Ureter (tissue), 1 donor: ENCODE measurements at regions not wholly inside any gene's neighbourhood (a gene's known extent, or its start where the extent isn't known, plus 50 kb on each side); places are given as distances from the start of the nearest gene placed in this dataset.
"Not testable (repeated sequence)": the region's sequence is repeated elsewhere in the genome, so short reads cannot be mapped to it uniquely, and the experiment has no call there.

Experiments used
- DNase-seq: peaks from one replicate; pipeline ENCODE4 v3.0.0-alpha.2; 2020; ENCODE audit warnings: low spot score
- donor health status: DM: yes; HTN: yes; CAD: no.

DNA sequence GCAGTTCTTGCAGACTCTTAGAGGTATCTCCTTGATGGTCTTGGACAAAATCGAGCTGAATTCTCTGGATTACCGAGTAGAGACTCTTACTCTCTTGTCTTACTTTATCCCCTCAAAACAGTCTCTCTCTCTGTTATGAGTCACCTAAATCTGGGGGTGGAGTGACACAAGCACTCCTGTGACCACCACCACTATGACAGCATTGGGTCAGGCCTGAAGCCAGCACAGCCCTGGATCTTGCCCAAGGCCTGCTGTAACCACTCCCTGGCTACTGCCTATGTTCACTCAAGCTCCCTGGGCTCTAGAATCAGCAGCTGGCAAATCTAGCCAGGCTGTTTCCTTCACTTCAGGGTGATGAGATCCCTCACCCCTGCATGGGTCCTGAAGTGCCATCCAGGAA lies 662.5 kb downstream of the LUZP2 start:
- DNase-seq = no peak

DNA sequence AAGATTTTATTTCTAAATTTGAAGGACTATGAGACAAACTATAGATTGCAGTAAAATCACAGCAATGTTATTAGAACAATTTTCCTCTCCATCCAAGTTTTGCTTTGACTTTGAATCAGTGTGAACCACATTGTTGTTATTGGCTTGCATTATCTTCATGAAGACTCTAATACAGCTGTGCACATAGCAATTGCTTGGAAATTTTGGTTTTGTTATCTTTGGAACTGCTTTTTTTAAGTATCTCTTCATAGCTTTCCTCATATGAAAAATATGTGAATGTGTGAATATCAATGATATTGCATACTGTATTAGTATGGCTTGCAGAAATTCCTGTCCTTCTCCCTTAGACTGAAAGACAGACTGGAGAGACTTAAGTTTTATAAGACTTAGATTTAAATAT lies 666.6 kb downstream of the LUZP2 start:
- no peak for DNase-seq

DNA sequence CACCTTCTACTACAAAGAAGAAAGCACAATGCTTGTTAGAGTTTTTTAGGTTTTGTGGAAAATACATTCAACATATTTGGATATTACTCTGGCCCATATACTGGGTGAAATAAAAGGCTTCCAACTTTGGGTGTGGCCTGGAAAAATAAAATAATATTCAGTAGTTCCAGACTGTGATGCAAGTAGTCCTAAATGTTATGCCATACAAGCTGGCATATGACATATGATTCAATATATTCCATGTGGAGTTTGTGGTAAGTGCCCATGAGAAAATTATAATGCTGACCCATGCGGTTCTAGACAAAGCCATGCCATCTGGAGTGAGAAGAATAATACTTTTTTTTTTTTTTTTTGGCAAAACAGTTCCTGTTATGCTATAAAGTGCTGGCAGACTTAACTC lies 683.3 kb downstream of the LUZP2 start:
- DNase-seq = no peak

DNA sequence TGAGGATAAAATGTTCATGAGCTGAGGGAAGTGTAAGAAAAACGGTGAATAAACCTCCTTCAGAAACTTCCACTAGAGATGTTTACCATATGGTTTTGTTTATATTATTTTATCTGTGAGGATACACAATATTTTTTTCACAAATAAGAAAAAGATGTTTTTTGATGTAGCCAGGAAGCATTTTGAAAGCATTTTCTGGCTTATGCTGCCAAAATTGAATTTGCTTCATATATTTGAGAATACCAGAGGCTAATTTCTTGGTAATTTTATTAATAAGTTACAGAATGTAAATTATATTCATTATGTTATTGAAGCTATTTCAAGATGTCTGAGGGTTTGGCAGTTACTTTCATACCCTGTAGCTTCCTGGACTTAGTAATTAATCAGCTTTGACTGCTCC lies 686.6 kb downstream of the LUZP2 start:
- no peak for DNase-seq

DNA sequence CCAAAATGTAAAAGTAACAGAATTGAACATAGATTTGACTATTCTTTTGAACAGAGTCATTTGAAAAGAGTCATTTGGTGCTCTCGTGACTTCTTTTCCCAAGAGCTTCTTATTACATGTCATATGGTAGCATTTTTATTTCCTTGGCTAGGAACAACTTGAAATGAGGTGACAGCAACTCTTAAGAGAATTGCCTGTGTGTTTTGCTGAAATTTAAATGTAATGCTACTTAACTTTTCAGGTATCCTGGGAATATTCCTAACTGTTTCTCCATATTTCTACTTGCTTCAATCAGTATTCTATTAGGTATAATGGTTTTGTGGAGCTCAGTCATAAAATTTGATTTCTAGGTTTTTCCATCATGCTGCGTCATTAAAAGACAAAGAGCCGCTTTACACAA lies 700.7 kb downstream of the LUZP2 start:
- DNase-seq = no peak

DNA sequence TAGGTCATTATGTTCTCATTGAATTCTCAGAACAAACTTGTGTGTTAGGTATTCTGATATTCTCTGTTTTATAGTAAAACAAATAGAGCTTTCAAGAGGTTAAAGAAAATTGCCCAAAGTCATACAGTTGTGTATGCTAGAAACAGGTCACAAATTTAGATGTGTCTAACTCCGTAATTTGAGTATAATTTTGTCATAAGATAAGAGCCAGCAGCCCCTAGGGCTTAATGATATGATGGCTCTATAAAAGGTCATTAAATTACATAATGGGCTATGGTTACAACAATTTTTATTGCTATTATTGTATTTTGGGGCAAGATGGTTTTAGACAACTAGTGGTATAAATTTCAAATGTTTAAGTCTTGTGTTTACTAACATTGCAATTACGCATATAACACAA lies 701.9 kb downstream of the LUZP2 start:
- DNase-seq = no peak

DNA sequence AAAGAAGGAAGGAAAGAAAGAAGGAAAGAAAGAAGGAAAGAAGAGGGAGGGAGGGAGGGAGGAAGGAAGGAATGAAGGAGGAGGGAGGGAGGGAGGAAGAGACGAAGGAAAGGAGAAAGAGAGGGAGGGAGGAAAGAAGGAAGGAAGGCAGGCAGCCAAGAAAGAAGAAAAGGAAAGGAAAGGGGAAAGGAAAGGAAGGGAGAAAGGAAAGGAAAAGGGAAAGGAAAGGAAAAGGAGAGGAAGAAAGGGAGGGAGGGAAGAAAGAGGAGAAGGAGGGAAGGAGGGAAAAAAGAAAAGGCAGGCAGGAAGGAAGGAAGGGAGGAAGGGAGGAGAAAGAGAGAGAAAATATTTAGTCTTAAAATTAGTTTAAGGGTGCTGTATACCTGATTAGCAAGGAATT lies 704.1 kb downstream of the LUZP2 start:
- no peak for DNase-seq

DNA sequence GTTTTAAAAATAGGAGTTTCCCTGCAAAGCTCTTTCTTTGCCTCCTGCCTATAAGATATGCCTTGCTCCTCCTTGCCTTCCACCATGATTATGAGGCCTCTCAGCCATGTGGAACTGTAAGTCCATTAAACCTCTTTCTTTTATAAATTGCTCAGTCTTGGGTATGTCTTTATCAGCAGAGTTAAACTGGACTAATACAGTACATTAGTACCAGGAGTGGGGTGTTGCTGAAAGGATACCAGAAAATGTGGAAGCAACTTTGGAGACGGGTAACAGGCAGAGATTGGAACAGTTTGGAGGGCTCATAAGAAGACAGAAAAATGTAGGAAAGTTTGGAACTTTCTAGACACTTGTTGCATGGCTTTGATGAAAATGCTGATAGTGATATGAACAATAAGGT lies 709.9 kb downstream of the LUZP2 start:
- no peak for DNase-seq

DNA sequence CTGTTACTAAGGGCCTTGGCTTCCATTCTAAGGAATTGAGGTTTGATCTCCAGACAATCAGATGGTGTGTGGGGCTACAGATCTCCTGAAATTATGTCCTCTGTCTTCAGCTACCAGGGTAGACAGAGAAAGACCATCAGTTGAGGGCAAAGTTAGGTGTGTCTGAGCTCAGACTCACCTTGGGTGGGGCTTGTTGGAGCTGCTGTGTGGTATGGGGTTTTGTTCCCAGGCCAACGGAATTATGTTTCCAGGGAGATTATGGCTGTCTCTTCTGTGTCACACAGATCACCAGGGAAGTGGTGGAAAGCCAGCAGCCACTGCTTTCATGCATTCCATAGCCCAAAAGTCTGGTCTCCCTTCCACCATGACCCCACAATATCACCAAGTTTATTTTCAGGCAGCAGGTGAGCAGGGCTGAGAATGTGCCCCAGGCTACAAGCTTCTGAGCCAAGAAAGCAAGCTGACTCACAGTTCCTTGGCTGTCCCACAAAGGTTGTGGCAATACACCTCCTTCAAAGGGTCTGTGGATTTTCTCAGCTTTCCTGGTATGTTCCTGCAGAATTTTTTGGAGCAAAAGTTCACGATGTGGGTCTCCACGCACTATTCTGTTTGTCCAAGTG lies 714.9 kb downstream of the LUZP2 start:
- no peak for DNase-seq

DNA sequence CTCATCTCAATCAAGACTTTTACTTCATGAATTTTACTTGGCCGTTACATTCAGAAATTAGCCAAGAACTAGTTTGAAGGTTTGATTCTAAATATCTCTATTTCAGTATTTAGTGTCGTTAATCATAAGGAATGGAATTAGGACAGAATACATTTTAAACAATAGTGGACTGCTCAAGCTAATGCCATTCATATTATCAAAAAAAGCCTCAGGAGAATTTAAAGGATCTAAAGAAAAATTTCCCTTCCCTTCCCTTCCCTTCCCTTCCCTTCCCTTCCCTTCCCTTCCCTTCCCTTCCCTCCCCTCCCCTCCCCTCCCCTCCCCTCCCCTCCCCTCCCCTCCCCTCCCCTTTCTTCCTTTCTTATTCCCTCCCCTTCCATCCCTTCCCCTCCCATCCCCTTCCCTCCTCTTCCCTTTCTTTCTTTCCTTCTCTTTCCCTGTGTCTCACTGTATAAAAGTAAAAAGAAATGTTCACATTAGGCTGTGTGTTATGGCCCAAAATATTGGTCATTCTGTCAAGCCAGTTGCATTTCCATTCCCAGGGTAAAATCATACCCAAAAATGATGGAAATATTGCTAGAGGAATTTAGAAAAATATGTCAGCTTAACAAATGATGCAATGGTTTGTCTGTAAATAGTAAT lies 717.8 kb downstream of the LUZP2 start:
- DNase-seq = no peak

DNA sequence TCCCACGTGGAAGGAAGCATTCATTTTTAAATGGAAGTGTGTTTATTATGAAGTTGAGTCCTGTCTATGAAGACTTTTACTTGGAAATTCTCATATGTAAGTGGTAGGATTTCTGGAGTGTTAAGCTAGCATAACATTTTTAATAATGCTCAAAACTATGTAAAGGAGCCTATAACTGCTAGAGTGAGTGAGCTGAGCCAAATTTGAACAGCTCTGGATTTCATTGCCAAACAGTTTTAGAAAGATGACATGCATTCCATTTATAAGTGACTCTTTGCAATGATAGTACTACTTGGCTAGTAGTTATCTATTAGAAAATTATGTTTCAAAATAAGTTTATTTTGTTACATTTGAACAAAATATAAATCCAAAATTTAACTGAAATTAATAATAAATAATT lies 721.2 kb downstream of the LUZP2 start:
- no peak for DNase-seq

DNA sequence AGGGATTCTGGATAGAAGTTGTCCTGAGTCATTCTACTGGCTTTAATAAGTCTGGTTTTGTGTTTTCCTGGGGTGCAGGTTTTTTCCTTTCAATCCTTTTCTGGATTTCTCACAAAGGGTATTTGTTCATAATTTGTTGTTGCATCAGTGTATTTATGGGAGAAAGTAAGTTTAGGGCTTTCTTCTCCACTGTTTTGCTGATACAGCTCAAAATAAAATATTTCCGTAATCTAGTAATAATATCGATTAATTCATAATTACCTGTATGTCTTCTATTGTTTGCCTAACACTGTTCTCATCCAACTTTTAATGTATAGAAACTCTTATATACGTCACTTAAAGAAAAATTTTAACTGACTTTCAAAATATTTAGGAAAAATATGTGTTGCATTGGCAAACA lies 728.2 kb downstream of the LUZP2 start:
- no peak for DNase-seq

DNA sequence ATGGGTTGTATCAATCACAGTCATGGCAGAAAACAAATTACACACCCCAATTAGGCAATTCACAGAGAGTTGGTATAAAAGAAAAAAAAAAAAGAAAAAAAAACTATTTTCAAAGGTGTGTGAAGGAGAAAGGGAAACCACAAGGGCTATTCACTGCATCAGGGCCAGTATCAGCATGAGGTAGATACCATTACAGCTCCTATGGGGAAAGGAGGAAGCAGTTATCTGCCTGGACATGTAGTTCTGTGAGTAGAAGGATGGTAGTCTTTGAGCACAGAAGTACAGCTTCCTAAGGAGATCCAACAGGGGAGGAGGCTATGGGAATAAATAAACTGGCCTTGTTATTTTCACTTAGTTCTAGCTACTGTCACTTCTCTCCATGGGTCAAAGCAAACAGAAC lies 746.1 kb downstream of the LUZP2 start:
- no peak for DNase-seq

DNA sequence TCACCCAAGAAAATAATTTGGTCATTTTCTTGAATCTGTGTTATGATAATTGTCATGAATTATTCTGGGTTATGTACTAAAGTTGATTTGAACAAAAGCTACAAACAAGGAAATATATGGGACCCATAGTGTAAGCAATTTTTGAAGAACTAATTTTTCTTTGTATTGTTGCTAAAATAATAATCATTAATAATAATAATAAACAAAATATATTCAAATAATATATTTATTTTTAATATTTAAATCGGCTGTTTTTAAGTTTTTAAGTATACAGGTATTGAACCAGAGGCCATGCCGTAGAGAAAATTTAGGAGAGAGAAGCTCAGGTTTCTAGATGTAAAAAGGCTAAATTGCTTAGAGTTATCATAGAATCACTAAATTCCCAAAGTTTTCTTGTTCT lies 747.3 kb downstream of the LUZP2 start:
- DNase-seq = no peak

DNA sequence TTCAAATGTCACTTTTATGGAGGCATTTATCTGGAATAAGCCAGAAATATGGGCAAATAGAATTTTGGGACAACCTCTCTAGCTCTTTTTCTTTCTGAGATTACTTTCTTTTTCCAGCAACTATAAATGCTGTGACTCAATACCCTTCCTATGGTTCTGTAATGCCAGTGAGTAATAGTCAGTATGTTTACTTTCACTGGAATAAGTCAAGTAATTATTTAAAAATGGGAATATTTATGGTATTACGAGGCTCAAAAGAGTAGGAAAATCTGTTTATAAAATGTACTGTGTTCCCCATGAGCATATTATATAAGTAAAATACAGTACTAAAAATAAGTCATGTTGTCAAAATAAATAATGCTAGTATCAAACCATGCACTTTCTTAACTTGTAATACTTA lies 750.5 kb downstream of the LUZP2 start:
- DNase-seq = no peak

DNA sequence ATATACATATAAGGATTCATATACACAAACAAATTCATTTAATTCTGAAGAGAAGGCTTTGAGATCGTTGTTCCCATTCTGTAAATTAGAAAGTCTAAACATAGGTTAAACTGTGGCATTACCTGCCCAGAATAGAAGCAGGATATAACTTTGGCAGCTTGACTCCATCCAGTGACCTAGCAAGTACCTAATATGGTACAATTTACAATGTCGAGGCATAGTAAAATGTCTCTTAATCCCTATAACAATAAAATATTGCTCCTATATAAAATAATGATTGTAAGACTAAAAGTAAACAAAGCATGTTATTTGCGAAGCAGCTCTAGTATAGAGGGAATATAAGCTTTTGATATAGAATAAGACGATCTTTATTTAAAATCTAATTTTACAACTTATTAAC lies 756.0 kb downstream of the LUZP2 start:
- DNase-seq = no peak

DNA sequence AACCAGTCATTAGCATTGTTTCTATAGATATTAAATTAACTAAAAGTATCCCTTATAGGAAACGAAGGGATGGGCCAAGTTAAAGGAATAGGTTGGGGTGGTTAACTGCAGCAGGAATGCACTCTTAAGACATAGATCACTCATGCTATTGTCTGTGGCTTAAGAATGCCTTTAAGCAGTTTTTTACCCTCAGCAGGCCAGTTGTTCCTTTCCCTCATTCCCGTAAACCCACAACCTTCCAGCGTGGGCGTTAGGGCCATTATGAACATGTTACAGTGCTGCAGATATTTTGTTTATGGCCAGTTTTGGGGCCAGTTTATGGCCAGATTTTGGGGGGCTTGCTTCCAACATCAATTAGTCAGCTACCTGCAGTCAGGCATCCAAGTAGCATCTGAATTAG lies 767.0 kb downstream of the LUZP2 start:
- DNase-seq = not testable (repeated sequence)

DNA sequence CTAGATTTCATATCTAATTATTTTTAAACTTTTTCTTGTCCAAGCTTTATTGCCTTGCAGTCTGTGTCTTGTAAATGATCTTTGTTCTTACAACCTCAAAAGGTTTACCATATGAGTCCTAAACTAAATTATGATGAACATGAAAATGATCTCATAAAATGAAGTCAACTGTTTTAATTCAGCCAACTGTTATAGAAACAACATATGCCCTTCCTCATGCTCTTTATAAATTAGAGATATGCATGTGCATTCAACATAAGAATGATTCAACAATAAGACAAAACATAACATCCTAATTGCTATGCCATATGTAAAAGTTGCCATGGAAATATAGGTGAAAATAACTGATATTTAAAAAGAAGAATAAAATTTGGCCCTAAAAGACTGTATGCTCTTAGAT lies 774.4 kb downstream of the LUZP2 start:
- no peak for DNase-seq

DNA sequence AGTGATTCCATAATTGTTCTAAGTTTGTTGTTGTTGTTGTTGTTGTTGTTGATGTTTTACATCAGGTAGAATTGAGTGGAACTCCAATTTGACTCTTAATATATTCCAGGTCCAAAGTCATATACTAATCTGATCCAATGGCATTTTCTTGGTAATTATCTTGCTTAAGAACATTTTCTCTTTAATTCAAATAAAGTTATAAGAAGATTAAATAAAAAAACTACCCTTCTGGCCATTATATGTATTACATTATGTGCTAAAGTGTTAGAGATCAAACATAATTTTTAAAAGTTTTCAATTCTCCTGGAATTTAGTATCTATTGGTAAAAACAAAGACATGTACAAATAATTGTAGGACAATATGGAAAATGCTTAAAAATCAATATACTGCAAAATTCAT lies 775.4 kb downstream of the LUZP2 start:
- DNase-seq = no peak

DNA sequence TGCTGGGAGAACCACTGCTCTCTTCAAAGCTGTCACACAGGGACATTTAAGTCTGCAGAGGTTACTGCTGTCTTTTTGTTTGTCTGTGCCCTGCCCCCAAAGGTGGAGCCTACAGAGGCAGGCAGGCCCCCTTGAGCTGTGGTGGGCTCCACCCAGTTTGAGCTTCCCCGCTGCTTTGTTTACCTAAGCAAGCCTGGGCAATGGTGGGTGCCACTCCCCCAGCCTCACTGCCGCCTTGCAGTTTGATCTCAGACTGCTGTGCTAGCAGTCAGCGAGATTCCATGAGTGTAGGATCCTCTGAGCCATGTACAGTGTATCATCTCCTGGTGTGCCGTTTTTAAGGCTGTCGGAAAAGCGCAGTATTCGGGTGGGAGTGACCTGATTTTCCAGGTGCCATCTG lies 784.0 kb downstream of the LUZP2 start:
- DNase-seq = not testable (repeated sequence)

DNA sequence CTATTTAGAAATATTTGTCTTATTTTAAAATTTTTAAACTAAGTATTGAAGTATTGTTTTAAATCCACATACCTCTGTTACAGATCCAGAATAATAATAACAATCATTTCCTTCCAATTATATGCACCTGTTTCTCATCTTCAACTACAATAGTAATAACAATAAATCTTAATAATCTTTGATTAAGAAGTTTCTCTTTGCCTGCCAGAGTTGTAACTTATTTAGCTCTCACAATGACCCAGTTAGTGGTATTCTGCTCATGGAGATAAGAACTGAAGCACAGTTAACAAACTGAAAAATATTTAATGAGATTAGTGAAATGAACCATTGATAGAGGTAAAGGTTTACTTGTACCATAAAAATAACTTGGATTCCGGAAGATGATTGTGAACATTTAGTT lies 796.3 kb downstream of the LUZP2 start:
- no peak for DNase-seq

DNA sequence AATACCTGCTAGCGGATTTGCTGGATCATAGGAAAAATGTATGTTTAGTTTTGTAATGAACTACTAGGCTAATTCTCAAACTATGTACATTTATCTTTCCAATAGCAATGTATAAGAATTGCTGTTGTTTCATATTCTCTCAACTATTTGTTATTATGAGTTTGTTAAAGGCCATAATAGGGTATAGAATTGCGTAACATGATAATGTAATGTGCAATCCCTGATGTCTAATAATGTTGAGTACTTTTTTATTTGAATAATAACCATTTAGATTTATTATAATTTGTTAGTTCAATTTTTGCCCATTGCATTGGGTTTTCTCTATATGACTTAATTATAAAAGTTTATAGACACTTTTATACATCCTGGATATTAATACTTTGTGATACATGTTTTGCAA lies 801.6 kb downstream of the LUZP2 start:
- no peak for DNase-seq

DNA sequence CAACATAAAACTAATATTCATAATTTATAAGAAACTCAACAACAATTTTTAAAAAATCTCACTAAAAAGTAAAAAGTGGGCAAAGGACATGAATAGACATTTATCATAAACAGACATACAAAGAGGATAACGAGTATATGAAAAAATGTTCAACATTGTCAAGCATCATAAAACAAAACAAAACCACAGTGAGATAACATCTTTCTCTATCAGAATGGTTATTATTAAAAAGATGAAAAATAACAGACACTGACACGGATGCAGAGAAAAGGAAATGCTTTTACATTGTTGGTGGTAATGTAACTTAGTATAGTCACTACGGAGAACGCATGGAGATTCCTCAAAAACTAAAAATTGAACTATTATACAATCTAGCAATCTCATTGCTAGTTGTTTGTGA lies 813.0 kb downstream of the LUZP2 start:
- no peak for DNase-seq

DNA sequence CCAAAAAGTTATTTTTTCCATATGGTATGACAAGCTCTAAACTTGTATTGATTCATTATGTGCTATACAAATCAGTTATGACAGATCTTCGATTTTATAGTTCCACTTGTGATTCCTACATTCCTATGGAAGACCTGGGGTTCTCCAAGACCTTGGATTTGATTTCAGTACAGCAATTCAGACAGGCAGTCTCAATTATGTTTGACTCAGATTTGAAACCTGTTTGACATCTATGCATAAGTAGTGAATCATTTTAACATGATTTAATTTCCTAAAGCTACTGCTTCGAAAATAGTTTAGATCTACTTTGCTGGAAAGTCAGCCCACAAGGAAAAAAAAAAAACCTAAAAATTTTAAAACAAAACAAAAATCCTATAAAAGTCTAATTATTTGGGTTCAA lies 820.4 kb downstream of the LUZP2 start:
- DNase-seq = no peak
